Liver (tissue), 8 donors: ENCODE measurements at regions not wholly inside any gene's neighbourhood (a gene's known extent, or its start where the extent isn't known, plus 50 kb on each side); places are given as distances from the start of the nearest gene placed in this dataset.

Source experiments
- DNase-seq: peaks from one replicate; pipeline ENCODE4 v3.0.0-alpha.2; 2017; ENCODE audit warnings: low spot score
- H3K27ac ChIP-seq, 2 donors: one replicate each; pipeline ENCODE4 v1.7.0; 2013; ENCODE audit warnings: inconsistent platforms in 2 of 2, low read length in 2 of 2, control low read depth in 1 of 2, low read depth in 1 of 2, mild to moderate bottlenecking in 1 of 2
- H3K27me3 ChIP-seq, 4 donors: one replicate each; pipeline versions ENCODE4 v1.6.1 to v1.7.0; 2013; ENCODE audit warnings: low read length in 3 of 4, inconsistent platforms in 1 of 4, mild to moderate bottlenecking in 1 of 4, moderate library complexity in 1 of 4; ENCODE audit not compliant: control insufficient read depth in 4 of 4, insufficient read depth in 4 of 4
- H3K36me3 ChIP-seq, 4 donors: one replicate each; pipeline versions ENCODE4 v1.6.1 to v1.7.0; 2013; ENCODE audit warnings: low read length in 3 of 4, mild to moderate bottlenecking in 3 of 4, low read depth in 1 of 4, moderate library complexity in 1 of 4; ENCODE audit not compliant: control insufficient read depth in 4 of 4, insufficient read depth in 3 of 4
- H3K4me1 ChIP-seq, 4 donors: one replicate each; pipeline versions ENCODE4 v1.6.1 to v1.7.0; 2013; ENCODE audit warnings: low read length in 3 of 4, mild to moderate bottlenecking in 3 of 4, moderate library complexity in 1 of 4; ENCODE audit not compliant: control insufficient read depth in 4 of 4, insufficient read depth in 4 of 4
- H3K4me3 ChIP-seq, 3 donors: one replicate each; pipeline versions ENCODE4 v1.6.1 to v1.7.0; 2013; ENCODE audit warnings: low read length in 3 of 3, control low read depth in 1 of 3, low read depth in 1 of 3, mild to moderate bottlenecking in 1 of 3
- H3K9ac ChIP-seq, 2 donors: one replicate each; pipeline ENCODE4 v1.7.0; 2013; ENCODE audit warnings: low read length in 2 of 2, mild to moderate bottlenecking in 2 of 2, moderate library complexity in 2 of 2, control low read depth in 1 of 2, low read depth in 1 of 2
- H3K9me3 ChIP-seq, 4 donors: one replicate each; pipeline versions ENCODE4 v1.6.1 to v1.7.0; 2013; ENCODE audit warnings: low read length in 3 of 4; ENCODE audit not compliant: control insufficient read depth in 4 of 4
- CTCF ChIP-seq: fragments of 150-350 bp; IDR thresholded peaks from 2 replicates; pipeline ENCODE4 v1.5.1; 2017; ENCODE audit warnings: improper control_type of control experiment, low read depth, low read length; ENCODE audit not compliant: missing input control
- EGR1 ChIP-seq, 2 donors: IDR thresholded peaks; 2 replicates each; pipeline ENCODE4 v1.6.1; 2016 to 2018; ENCODE audit warnings: antibody characterized with exemption in 2 of 2, low read depth in 2 of 2
- FOXA1 ChIP-seq: IDR thresholded peaks from 2 replicates; pipeline ENCODE4 v1.6.1; 2016; ENCODE audit warnings: antibody characterized with exemption
- FOXA2 ChIP-seq: IDR thresholded peaks from 2 replicates; pipeline ENCODE4 v1.6.1; 2016; ENCODE audit warnings: antibody characterized with exemption
- GABPA ChIP-seq, 2 donors: IDR thresholded peaks in 1 of 2; conservative IDR thresholded peaks in 1 of 2; 2 replicates each; pipeline ENCODE4 v1.6.1; 2016; ENCODE audit warnings: antibody characterized with exemption in 2 of 2, mild to moderate bottlenecking in 1 of 2, moderate library complexity in 1 of 2
- HNF4A ChIP-seq, 2 donors: conservative IDR thresholded peaks; 2 replicates each; pipeline ENCODE4 v1.6.1; 2016; ENCODE audit warnings: antibody characterized with exemption in 2 of 2, mild to moderate bottlenecking in 2 of 2
- HNF4G ChIP-seq: IDR thresholded peaks from 2 replicates; pipeline ENCODE4 v1.6.1; 2016; ENCODE audit warnings: antibody characterized with exemption
- JUND ChIP-seq, 2 donors: IDR thresholded peaks; 2 replicates each; pipeline ENCODE4 v1.6.1; 2016; ENCODE audit warnings: antibody characterized with exemption in 2 of 2
- MAX ChIP-seq: IDR thresholded peaks from 2 replicates; pipeline ENCODE4 v1.6.1; 2016; ENCODE audit warnings: antibody characterized with exemption
- NR2F2 ChIP-seq: IDR thresholded peaks from 2 replicates; pipeline ENCODE4 v1.6.1; 2016; ENCODE audit warnings: antibody characterized with exemption
- RAD21 ChIP-seq, 2 donors: IDR thresholded peaks; 2 replicates each; pipeline ENCODE4 v1.6.1; 2016; ENCODE audit warnings: antibody characterized with exemption in 2 of 2, mild to moderate bottlenecking in 2 of 2
- REST ChIP-seq: IDR thresholded peaks from 2 replicates; pipeline ENCODE4 v1.6.1; 2016; ENCODE audit warnings: antibody characterized with exemption, mild to moderate bottlenecking
- RXRA ChIP-seq, 2 donors: IDR thresholded peaks; 2 replicates each; pipeline ENCODE4 v1.6.1; 2017 to 2018; ENCODE audit warnings: antibody characterized with exemption in 2 of 2, mild to moderate bottlenecking in 1 of 2
- SP1 ChIP-seq: IDR thresholded peaks from 2 replicates; pipeline ENCODE4 v1.6.1; 2018; ENCODE audit warnings: antibody characterized with exemption, mild to moderate bottlenecking
- TAF1 ChIP-seq: conservative IDR thresholded peaks from 2 replicates; pipeline ENCODE4 v1.6.1; 2016; ENCODE audit warnings: antibody characterized with exemption, mild to moderate bottlenecking
- YY1 ChIP-seq: IDR thresholded peaks from 2 replicates; pipeline ENCODE4 v1.6.1; 2016; ENCODE audit warnings: antibody characterized with exemption, mild to moderate bottlenecking
- WGBS: extraction: QIAGEN DNeasy Blood & Tissue Kit; methylation state at CpG from one replicate; pipeline ENCODE4 v1.1.7; 2013; 5-methylcytosine and 5-hydroxymethylcytosine counted together
- TF ChIP-seq, protein P1 (sequence below): IDR thresholded peaks from 2 replicates; pipeline ENCODE4 v1.6.1; 2016; ENCODE audit warnings: antibody characterized with exemption
- TF ChIP-seq, protein P2 (sequence below): IDR thresholded peaks from 2 replicates; pipeline ENCODE4 v1.6.1; 2016; ENCODE audit warnings: antibody characterized with exemption
- donor health status: healthy.
- donor health status: healthy.
- donor health status: healthy.
- donor health status: healthy.
- donor health status: healthy.

DNA sequence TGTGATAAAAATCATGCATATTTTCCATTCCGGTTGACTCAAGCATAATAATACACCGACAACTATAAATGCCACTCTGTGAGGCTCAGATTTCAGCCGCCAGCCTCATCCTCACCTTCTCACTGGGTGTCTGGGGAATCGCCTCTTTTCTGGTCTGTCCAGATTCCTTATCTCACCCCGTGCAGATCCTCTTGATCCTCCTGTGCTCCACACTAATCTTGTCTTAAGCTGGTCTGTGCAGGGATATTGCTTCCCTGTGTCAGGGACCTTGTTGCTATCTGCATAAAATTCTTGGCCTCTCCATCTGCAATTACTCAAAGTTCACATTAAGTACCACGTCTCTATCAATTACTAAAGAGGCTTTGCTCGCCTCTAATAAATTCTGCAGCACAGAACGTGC lies 116.6 kb upstream of the SPACA7 start:
- Histone ChIP-seq H3K4me3 (no peak overlapping the region), H3K36me3 (no peaks in the 10 kb centered on the region), H3K9me3 (no peaks in the 10 kb centered on the region), H3K4me1 (no peaks in the 10 kb centered on the region), H3K27ac (no peak overlapping the region), H3K27me3 (no peaks in the 10 kb centered on the region), H3K9ac (no peak overlapping the region)
- DNase-seq = no peak
- TF ChIP-seq REST (no peak), MAX (no peak), NR2F2 (no peak), CTCF (no peak), YY1 (no peak), SP1 (no peak), FOXA1 (no peak), FOXA2 (no peak), HNF4A (conservative IDR thresholded peaks at IDR 0.05) (no peak), RXRA (IDR thresholded peaks at IDR 0.05) (no peak), GABPA (IDR thresholded peaks at IDR 0.05 in 1 of 2, conservative IDR thresholded peaks at IDR 0.05 in 1 of 2) (no peak), EGR1 (IDR thresholded peaks at IDR 0.05; ENCODE audit: low read depth in 2 of 2) (no peak), HNF4G (no peak), JUND (IDR thresholded peaks at IDR 0.05) (no peak), TAF1 (no peak), RAD21 (IDR thresholded peaks at IDR 0.05) (no peak)
- TF ChIP-seq, protein P1, sequence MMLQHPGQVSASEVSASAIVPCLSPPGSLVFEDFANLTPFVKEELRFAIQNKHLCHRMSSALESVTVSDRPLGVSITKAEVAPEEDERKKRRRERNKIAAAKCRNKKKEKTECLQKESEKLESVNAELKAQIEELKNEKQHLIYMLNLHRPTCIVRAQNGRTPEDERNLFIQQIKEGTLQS = no peak
- TF ChIP-seq, protein P2, sequence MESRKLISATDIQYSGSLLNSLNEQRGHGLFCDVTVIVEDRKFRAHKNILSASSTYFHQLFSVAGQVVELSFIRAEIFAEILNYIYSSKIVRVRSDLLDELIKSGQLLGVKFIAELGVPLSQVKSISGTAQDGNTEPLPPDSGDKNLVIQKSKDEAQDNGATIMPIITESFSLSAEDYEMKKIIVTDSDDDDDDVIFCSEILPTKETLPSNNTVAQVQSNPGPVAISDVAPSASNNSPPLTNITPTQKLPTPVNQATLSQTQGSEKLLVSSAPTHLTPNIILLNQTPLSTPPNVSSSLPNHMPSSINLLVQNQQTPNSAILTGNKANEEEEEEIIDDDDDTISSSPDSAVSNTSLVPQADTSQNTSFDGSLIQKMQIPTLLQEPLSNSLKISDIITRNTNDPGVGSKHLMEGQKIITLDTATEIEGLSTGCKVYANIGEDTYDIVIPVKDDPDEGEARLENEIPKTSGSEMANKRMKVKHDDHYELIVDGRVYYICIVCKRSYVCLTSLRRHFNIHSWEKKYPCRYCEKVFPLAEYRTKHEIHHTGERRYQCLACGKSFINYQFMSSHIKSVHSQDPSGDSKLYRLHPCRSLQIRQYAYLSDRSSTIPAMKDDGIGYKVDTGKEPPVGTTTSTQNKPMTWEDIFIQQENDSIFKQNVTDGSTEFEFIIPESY = no peak
- WGBS = 71% methylated on average over 8 of the region's 8 CpGs
